IMR-90 (cell line): ENCODE measurements at regions not wholly inside any gene's neighbourhood (a gene's known extent, or its start where the extent isn't known, plus 50 kb on each side); places are given as distances from the start of the nearest gene placed in this dataset.

Source experiments
- ATAC-seq: fragments of 200-7000 bp; cut with Tn5 transposase; 2 replicates; pipeline ENCODE4 v1.9.1; 2020; ENCODE audit warnings: low read depth, mild to moderate bottlenecking, moderate library complexity
- BruUV-seq: library from RNA; stranded (reverse); fragments of 400-500 nt; replicated peaks from 2 replicates; lab custom pipeline; 2021; lab: Mats Ljungman, UMichigan
- CTCF ChIA-PET: fragments of 300-600 bp; formaldehyde crosslinking; extraction: SDS; loops from one replicate; lab custom pipeline; 2021; ENCODE audit warnings: antibody characterized with exemption; lab: Yijun Ruan, JAX
- POLR2A ChIA-PET: fragments of 300-600 bp; sonication (Branson Sonifier 250); formaldehyde crosslinking; loops from one replicate; lab custom pipeline; 2022; ENCODE audit warnings: antibody characterized with exemption; ENCODE audit not compliant: unreplicated experiment; lab: Charles Lee
- DNase-seq: peaks from one replicate; pipeline ENCODE4 v3.0.0; 2013
- H2AFZ ChIP-seq: replicated peaks from 2 replicates; pipeline ENCODE3; 2013; ENCODE audit warnings: low read length, mild to moderate bottlenecking; ENCODE audit not compliant: poor library complexity
- H2AK5ac ChIP-seq: 2 replicates; pipeline ENCODE4 v1.6.1; 2013; ENCODE audit warnings: low read depth, low read length, inconsistent platforms
- H2AK9ac ChIP-seq: replicated peaks from 2 replicates; pipeline ENCODE3; 2013; ENCODE audit warnings: mild to moderate bottlenecking, low read depth, low read length, moderate library complexity; ENCODE audit not compliant: poor library complexity
- H2BK120ac ChIP-seq: 2 replicates; pipeline ENCODE4 v1.6.1; 2013; ENCODE audit warnings: low read depth, low read length, inconsistent platforms
- H2BK15ac ChIP-seq: 3 replicates; pipeline ENCODE4 v1.6.1; 2013; ENCODE audit warnings: low read depth, low read length, inconsistent platforms
- H2BK20ac ChIP-seq: 2 replicates; pipeline ENCODE4 v1.6.1; 2013; ENCODE audit warnings: low read depth, mild to moderate bottlenecking, inconsistent platforms, low read length, moderate library complexity
- H2BK5ac ChIP-seq: 2 replicates; pipeline ENCODE4 v1.6.1; 2013; ENCODE audit warnings: mild to moderate bottlenecking, low read depth, low read length, inconsistent platforms; ENCODE audit not compliant: poor library complexity, severe bottlenecking
- H3K14ac ChIP-seq: replicated peaks from 2 replicates; pipeline ENCODE4 v1.6.1; 2013; ENCODE audit warnings: low read depth, low read length, inconsistent platforms
- H3K18ac ChIP-seq: 2 replicates; pipeline ENCODE4 v1.6.1; 2013; ENCODE audit warnings: low read depth, low read length, control low read depth
- H3K23ac ChIP-seq: 2 replicates; pipeline ENCODE4 v1.6.1; 2013; ENCODE audit warnings: low read depth, low read length, inconsistent platforms
- H3K27ac ChIP-seq: 2 replicates; pipeline ENCODE4 v1.5.1; 2013; ENCODE audit warnings: mild to moderate bottlenecking, control low read depth, low read length; ENCODE audit not compliant: insufficient read depth
- H3K27me3 ChIP-seq: 2 replicates; pipeline ENCODE4 v1.6.1; 2013; ENCODE audit warnings: low read length; ENCODE audit not compliant: control insufficient read depth, insufficient read depth
- H3K36me3 ChIP-seq: 2 replicates; pipeline ENCODE4 v1.6.1; 2013; ENCODE audit warnings: low read length, mixed read lengths; ENCODE audit not compliant: control insufficient read depth, insufficient read depth
- H3K4ac ChIP-seq: 2 replicates; pipeline ENCODE4 v1.6.1; 2013; ENCODE audit warnings: low read depth, low read length, inconsistent platforms
- H3K4me1 ChIP-seq: 2 replicates; pipeline ENCODE4 v1.6.1; 2013; ENCODE audit warnings: low read length, mixed read lengths; ENCODE audit not compliant: control insufficient read depth, insufficient read depth
- H3K4me2 ChIP-seq: 2 replicates; pipeline ENCODE4 v1.6.1; 2013; ENCODE audit warnings: low read depth, mild to moderate bottlenecking, control low read depth, low read length, moderate library complexity
- H3K4me3 ChIP-seq: 2 replicates; pipeline ENCODE4 v1.5.1; 2013; ENCODE audit warnings: low read depth, mild to moderate bottlenecking, control low read depth, low read length, moderate library complexity; ENCODE audit not compliant: insufficient read depth
- H3K56ac ChIP-seq: 2 replicates; pipeline ENCODE4 v1.6.1; 2013; ENCODE audit warnings: low read length, inconsistent platforms; ENCODE audit not compliant: insufficient read depth; ENCODE audit errors: extremely low read depth
- H3K79me1 ChIP-seq, 2 experiments: 2 replicates each; pipeline ENCODE4 v1.6.1; 2013; ENCODE audit warnings: low read length in 2 of 2, inconsistent platforms in 1 of 2, low read depth in 1 of 2
- H3K9ac ChIP-seq: 2 replicates; pipeline ENCODE4 v1.6.1; 2013; ENCODE audit warnings: low read depth, low read length, control low read depth
- H3K9me1 ChIP-seq: 2 replicates; pipeline ENCODE4 v1.6.1; 2013; ENCODE audit warnings: low read length, inconsistent platforms; ENCODE audit not compliant: insufficient read depth
- H3K9me3 ChIP-seq: 2 replicates; pipeline ENCODE4 v1.6.1; 2013; ENCODE audit warnings: low read length; ENCODE audit not compliant: control insufficient read depth, insufficient read depth
- H4K20me1 ChIP-seq: 2 replicates; pipeline ENCODE4 v1.6.1; 2013; ENCODE audit warnings: low read length, inconsistent platforms; ENCODE audit not compliant: insufficient read depth
- H4K5ac ChIP-seq: 2 replicates; pipeline ENCODE4 v1.6.1; 2013; ENCODE audit warnings: mild to moderate bottlenecking, low read depth, low read length, control low read depth
- H4K8ac ChIP-seq, 2 experiments: 2 replicates each; pipeline ENCODE4 v1.6.1; 2013; ENCODE audit warnings: low read depth in 2 of 2, low read length in 2 of 2, control low read depth in 1 of 2, inconsistent platforms in 1 of 2
- H4K91ac ChIP-seq: 2 replicates; pipeline ENCODE4 v1.6.1; 2013; ENCODE audit warnings: low read depth, low read length, inconsistent platforms; ENCODE audit not compliant: insufficient read depth
- FOS ChIP-seq: fragments of 150-350 bp; IDR thresholded peaks from 2 replicates; pipeline ENCODE4 v1.6.1; 2016; ENCODE audit warnings: low read depth, low read length
- MAZ ChIP-seq: IDR thresholded peaks from 2 replicates; pipeline ENCODE4 v1.6.1; 2012; ENCODE audit warnings: low read depth, mild to moderate bottlenecking, low read length, improper control_type of control experiment, moderate library complexity, borderline replicate concordance
- MXI1 ChIP-seq: IDR thresholded peaks from 2 replicates; pipeline ENCODE4 v1.6.1; 2012; ENCODE audit warnings: low read depth, mild to moderate bottlenecking, low read length, moderate library complexity, borderline replicate concordance
- RAD21 ChIP-seq: IDR thresholded peaks from 2 replicates; pipeline ENCODE4 v1.6.1; 2012; ENCODE audit warnings: low read length, improper control_type of control experiment
- RCOR1 ChIP-seq: IDR thresholded peaks from 2 replicates; pipeline ENCODE4 v1.6.1; 2012; ENCODE audit warnings: mild to moderate bottlenecking, low read length, improper control_type of control experiment; ENCODE audit not compliant: insufficient replicate concordance
- RFX5 ChIP-seq: IDR thresholded peaks from 2 replicates; pipeline ENCODE4 v1.8.0; 2012; ENCODE audit warnings: low read depth, mild to moderate bottlenecking, low read length, moderate library complexity
- WGBS, 2 experiments: methylation state at CpG; one replicate each; pipeline versions ENCODE4 v1.1.5 to v1.1.7; 2013; ENCODE audit warnings: missing lambda C conversion rate in 2 of 2; ENCODE audit not compliant: insufficient read length in 1 of 2; ENCODE audit errors: extremely low coverage in 2 of 2; 5-methylcytosine and 5-hydroxymethylcytosine counted together
- dilution Hi-C: fragments of 300-500 bp; cut with HindIII; formaldehyde crosslinking; loops from one replicate; pipeline ENCODE4 v1.14.3; 2018; ENCODE audit warnings: low sequenced_read_pairs; ENCODE audit not compliant: unreplicated experiment
- in situ Hi-C: fragments of 300-500 bp; cut with MboI; formaldehyde crosslinking; loops from 3 replicates; pipeline ENCODE4 v1.14.3; 2019; ENCODE audit warnings: low sequenced_read_pairs, inconsistent platforms, mixed read lengths
- intact Hi-C: fragments of 100-400 bp; cut with micrococcal nuclease; formaldehyde crosslinking; loops from 2 replicates; pipeline ENCODE4 v1.10.0; 2022
- TF ChIP-seq, protein P1 (sequence below): fragments of 150-350 bp; IDR thresholded peaks from 2 replicates; pipeline ENCODE4 v1.6.1; 2017; ENCODE audit warnings: mild to moderate bottlenecking, antibody characterized with exemption, low read length, low read depth
- TF ChIP-seq, protein P2 (sequence below): fragments of 150-350 bp; IDR thresholded peaks from 2 replicates; pipeline ENCODE4 v1.6.1; 2016; ENCODE audit warnings: low read depth, mild to moderate bottlenecking, low read length, moderate library complexity, borderline replicate concordance

DNA sequence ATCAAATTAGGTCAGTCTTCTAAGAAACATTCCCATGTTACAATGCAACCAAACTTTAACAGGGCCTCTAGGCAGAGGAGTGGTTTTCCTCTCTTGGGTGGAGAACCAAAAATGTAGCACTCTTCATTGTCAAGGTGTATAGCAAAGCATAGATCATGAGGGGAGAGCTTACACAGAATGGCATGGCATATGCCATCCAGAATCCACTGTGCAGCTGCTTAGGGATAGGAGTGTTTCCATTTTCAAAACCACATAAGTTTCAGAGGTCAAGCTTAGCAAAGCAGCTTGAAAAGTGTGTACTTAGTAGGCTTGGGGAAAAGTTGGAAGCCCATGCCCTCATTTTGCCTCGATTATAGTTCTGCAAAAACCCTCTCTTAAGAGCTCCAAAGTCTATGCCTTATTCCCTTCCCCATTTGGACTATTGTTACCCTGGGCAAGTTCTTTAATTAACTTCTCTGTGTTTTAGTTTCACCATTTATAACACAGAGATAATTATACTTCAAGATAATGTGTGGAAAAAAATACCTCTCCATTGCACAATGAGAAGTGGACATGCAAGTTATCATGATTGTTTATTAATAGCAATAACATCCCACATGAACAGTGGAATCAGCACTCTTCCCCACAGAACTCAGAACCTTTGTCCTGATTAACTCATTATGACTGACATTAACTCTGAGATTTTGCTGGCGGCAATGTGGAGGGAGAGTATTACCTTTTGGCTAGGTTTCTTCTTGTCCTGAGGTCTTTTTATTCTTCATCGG, 398.9 kb upstream of the WWC1 start:
- H2AK5ac ChIP-seq: no peak overlapping the region
- H2BK120ac ChIP-seq: no peak overlapping the region
- H3K4me3 ChIP-seq: no peak overlapping the region
- H2BK20ac ChIP-seq: no peak overlapping the region
- H3K14ac ChIP-seq: no peak overlapping the region
- H4K8ac ChIP-seq: no peak overlapping the region
- ATAC-seq: no peak
- no peak overlapping the region for H3K23ac ChIP-seq
- no peak for DNase-seq
- no peaks in the 10 kb centered on the region for H3K36me3 ChIP-seq
- no CpG with 5 or more reads among the region's 3 CpGs for WGBS, 2 experiments
- H3K27ac ChIP-seq: no peak overlapping the region
- no peak overlapping the region for H2AFZ ChIP-seq
- H3K18ac ChIP-seq: no peak overlapping the region
- H3K9ac ChIP-seq: no peak overlapping the region
- no peak overlapping the region for H2BK15ac ChIP-seq
- no peak overlapping the region for H3K56ac ChIP-seq
- ChIA-PET POLR2A (no interaction called here), CTCF (no interaction called here)
- H2BK5ac ChIP-seq: no peak overlapping the region
- in situ Hi-C loops: no loop called here
- TF ChIP-seq FOS: no peak
- no peak for TF ChIP-seq RCOR1
- TF ChIP-seq RFX5: no peak
- TF ChIP-seq RAD21: no peak
- TF ChIP-seq, protein P1, sequence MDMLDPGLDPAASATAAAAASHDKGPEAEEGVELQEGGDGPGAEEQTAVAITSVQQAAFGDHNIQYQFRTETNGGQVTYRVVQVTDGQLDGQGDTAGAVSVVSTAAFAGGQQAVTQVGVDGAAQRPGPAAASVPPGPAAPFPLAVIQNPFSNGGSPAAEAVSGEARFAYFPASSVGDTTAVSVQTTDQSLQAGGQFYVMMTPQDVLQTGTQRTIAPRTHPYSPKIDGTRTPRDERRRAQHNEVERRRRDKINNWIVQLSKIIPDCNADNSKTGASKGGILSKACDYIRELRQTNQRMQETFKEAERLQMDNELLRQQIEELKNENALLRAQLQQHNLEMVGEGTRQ: no peak
- no peak for TF ChIP-seq MAZ
- TF ChIP-seq, protein P2, sequence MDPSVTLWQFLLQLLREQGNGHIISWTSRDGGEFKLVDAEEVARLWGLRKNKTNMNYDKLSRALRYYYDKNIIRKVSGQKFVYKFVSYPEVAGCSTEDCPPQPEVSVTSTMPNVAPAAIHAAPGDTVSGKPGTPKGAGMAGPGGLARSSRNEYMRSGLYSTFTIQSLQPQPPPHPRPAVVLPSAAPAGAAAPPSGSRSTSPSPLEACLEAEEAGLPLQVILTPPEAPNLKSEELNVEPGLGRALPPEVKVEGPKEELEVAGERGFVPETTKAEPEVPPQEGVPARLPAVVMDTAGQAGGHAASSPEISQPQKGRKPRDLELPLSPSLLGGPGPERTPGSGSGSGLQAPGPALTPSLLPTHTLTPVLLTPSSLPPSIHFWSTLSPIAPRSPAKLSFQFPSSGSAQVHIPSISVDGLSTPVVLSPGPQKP: no peak
- TF ChIP-seq MXI1: no peak
- no peak overlapping the region for H2AK9ac ChIP-seq
- H4K91ac ChIP-seq: no peak overlapping the region
- no peak overlapping the region for H3K4me2 ChIP-seq
- H4K5ac ChIP-seq: no peak overlapping the region
- H4K20me1 ChIP-seq: no peaks in the 10 kb centered on the region
- no peak overlapping the region for H3K4ac ChIP-seq
- no peaks in the 10 kb centered on the region; the same call in 1 of the 2 replicates for H3K9me3 ChIP-seq
- dilution Hi-C loops: no loop called here
- H3K9me1 ChIP-seq: no peaks in the 10 kb centered on the region
- intact Hi-C loops: no loop called here
- BruUV-seq: no TSS peak
- H3K27me3 ChIP-seq: no peaks in the 10 kb centered on the region; the same call in 1 of the 2 replicates
- H3K4me1 ChIP-seq: no peaks in the 10 kb centered on the region; the same call in 1 of the 2 replicates
- no peaks in the 10 kb centered on the region for H3K79me1 ChIP-seq
